Adrenal gland (tissue), 9 donors: ENCODE measurements at regions not wholly inside any gene's neighbourhood (a gene's known extent, or its start where the extent isn't known, plus 50 kb on each side); places are given as distances from the start of the nearest gene placed in this dataset.
A peak's percentile ranks its signal among the peaks of the same experiment; 100 is the strongest.

Experiments
- DNase-seq, 7 donors: peaks; one replicate each; pipeline ENCODE4 v3.0.0-alpha.2; 2019 to 2020
- H3K27ac ChIP-seq, 5 donors: fragments of 200-600 bp; sonication (generic) in 4 of 5; 1 replicate in 3 of 5; 2 replicates in 2 of 5; pipeline versions ENCODE4 v1.5.1 to v1.8.0; 2016 to 2020; ENCODE audit warnings: mild to moderate bottlenecking in 1 of 5
- H3K27me3 ChIP-seq: fragments of 200-600 bp; 2 replicates; pipeline ENCODE4 v1.8.0; 2021
- H3K36me3 ChIP-seq, 2 donors: fragments of 200-600 bp; replicated peaks in 1 of 2; 1 replicate in 1 of 2; 2 replicates in 1 of 2; pipeline versions ENCODE4 v1.5.1 to v1.8.0; 2018 to 2022
- H3K4me1 ChIP-seq, 2 donors: fragments of 200-600 bp; replicated peaks in 1 of 2; 1 replicate in 1 of 2; 2 replicates in 1 of 2; pipeline versions ENCODE4 v1.5.1 to v1.8.0; 2018 to 2021
- H3K4me3 ChIP-seq, 4 donors: fragments of 200-600 bp; sonication (generic) in 3 of 4; one replicate each; pipeline ENCODE4 v1.5.1; 2016 to 2018
- H3K9me3 ChIP-seq, 3 donors: fragments of 200-600 bp; sonication (generic) in 1 of 3; replicated peaks in 1 of 3; 1 replicate in 2 of 3; 2 replicates in 1 of 3; pipeline versions ENCODE4 v1.5.1 to v1.8.0; 2016 to 2021
- POLR2A ChIP-seq, 2 donors: fragments of 450-650 bp; IDR thresholded peaks; one replicate each; pipeline ENCODE4 v1.6.1; 2017; ENCODE audit warnings: antibody characterized with exemption in 2 of 2, mild to moderate bottlenecking in 2 of 2, moderate library complexity in 1 of 2
- WGBS, 4 donors: extraction: QIAGEN DNeasy Blood & Tissue Kit in 2 of 4; methylation state at CpG; one replicate each; pipeline versions ENCODE4 v1.1.5 to v1.1.7; 2013 to 2017; 5-methylcytosine and 5-hydroxymethylcytosine counted together
- intact Hi-C, 2 donors: fragments of 100-400 bp; cut with DNase I; formaldehyde crosslinking; loops; one replicate each; pipeline versions ENCODE4 v1.14.1 to v1.15.0; 2022 to 2023
- TF ChIP-seq, protein P1 (sequence below), 6 experiments: fragments of 450-650 bp in 4 of 6; fragments of 200-600 bp in 2 of 6; sonication (generic) in 1 of 6; IDR thresholded peaks; 1 replicate in 5 of 6; 2 replicates in 1 of 6; pipeline versions ENCODE4 v1.5.1 to v1.8.0; 2016 to 2021; ENCODE audit warnings: antibody characterized with exemption in 6 of 6, mild to moderate bottlenecking in 2 of 6, moderate library complexity in 1 of 6
- donor health status: healthy with polysubstance abuse.
- donor health status: Bipolar disorder and iron deficiency.
- donor health status: DM: yes; HTN: yes; CAD: no.
- donor health status: DM: no; HTN: no; CAD: no.
- donor health status: DM: no; HTN: no; CAD: no.

DNA sequence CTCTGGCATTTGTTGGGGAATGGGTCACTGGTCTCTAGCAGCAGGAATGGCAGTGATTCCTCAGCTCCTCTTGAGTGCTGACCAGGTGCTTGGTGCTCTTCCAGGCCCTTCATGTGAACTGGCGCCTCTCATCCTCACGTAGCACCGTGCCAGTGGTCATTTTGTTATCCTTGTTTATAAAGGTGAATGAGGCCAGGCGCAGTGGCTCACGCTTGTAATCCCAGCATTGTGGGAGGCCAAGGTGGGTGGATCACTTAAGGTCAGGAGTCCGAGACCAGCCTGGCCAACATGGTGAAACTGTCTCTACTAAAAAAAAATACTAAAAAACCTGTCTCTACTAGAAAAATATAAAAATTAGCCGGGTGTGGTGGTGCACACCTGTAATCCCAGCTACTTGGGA lies 301.3 kb downstream of the QKI start:
- H3K27ac ChIP-seq: no peak overlapping the region
- intact Hi-C loops: no loop called here
- no peaks in the 10 kb centered on the region for H3K9me3 ChIP-seq
- H3K4me3 ChIP-seq: no peak overlapping the region
- no peaks in the 10 kb centered on the region for H3K4me1 ChIP-seq
- no peak for DNase-seq
- no peaks in the 10 kb centered on the region for H3K27me3 ChIP-seq
- no peak for TF ChIP-seq POLR2A (IDR thresholded peaks at IDR 0.05)
- TF ChIP-seq, protein P1, sequence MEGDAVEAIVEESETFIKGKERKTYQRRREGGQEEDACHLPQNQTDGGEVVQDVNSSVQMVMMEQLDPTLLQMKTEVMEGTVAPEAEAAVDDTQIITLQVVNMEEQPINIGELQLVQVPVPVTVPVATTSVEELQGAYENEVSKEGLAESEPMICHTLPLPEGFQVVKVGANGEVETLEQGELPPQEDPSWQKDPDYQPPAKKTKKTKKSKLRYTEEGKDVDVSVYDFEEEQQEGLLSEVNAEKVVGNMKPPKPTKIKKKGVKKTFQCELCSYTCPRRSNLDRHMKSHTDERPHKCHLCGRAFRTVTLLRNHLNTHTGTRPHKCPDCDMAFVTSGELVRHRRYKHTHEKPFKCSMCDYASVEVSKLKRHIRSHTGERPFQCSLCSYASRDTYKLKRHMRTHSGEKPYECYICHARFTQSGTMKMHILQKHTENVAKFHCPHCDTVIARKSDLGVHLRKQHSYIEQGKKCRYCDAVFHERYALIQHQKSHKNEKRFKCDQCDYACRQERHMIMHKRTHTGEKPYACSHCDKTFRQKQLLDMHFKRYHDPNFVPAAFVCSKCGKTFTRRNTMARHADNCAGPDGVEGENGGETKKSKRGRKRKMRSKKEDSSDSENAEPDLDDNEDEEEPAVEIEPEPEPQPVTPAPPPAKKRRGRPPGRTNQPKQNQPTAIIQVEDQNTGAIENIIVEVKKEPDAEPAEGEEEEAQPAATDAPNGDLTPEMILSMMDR (IDR thresholded peaks at IDR 0.05): no peak
- WGBS, 4 donors: 91 to 94% (median 92%) methylated on average over 7 of the region's 7 CpGs
- H3K36me3 ChIP-seq: no peaks in the 10 kb centered on the region

DNA sequence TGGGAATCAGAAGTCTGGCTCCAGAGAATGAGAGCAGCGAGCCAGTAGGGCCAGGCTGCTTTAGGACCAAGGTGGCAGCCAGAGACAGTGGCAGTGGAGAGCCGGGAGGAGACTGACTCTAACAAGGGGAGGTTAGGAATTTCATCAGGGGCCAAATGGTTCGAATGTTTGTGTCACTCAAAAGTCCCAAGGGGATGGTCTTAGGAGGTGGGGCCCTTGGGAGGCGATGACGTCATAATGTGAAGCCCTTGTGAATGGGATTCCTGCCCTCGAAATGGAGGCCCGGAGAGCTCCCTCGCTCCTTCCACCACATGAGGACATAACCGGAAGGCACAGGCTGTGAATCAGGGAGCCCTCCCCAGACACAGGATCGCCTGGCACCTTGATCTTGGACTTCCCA lies 299.7 kb downstream of the QKI start:
- WGBS, 4 donors: 87 to 94% (median 91%) methylated on average over 4 to 10 of the region's 10 CpGs

DNA sequence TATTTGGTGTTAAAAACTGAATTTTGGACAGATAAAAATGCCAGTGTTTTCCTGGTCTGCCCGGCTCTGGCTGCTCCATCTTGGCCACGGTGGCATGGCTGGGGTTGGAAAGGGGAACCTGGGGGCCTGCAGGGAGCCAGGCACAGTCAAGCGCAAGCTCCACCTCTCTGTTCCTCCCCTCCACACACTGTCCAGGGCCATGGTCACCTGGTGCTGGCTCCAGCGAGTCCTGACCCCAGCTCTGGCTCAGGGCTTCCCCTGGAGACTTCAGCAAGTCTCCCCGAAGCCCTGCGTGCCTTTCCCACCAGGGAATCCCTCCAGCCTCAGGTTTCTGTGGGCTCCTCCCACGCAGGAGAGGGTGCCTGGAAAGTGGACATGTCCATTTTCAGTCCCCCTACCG lies 298.5 kb downstream of the QKI start:
- Histone ChIP-seq H3K4me3 (no peak overlapping the region), H3K36me3 (no peaks in the 10 kb centered on the region), H3K9me3 (no peaks in the 10 kb centered on the region), H3K27ac (peak overlapping the region in 2 of 5 donors; percentile 34 to 70), H3K4me1 (no peaks in the 10 kb centered on the region), H3K27me3 (no peaks in the 10 kb centered on the region)
- TF ChIP-seq, protein P1 (IDR thresholded peaks at IDR 0.05): no peak
- no peak for TF ChIP-seq POLR2A (IDR thresholded peaks at IDR 0.05)
- 64 to 83% (median 82%) methylated on average over 7 to 8 of the region's 8 CpGs for WGBS, 4 donors
- DNase-seq: peak in 1 of 7 donors; percentile 26
- intact Hi-C loops: no loop called here

More for the DNA sequence above, 299.7 kb downstream of the QKI start:
- intact Hi-C loops: no loop called here
- Histone ChIP-seq H3K27me3 (no peaks in the 10 kb centered on the region), H3K36me3 (no peaks in the 10 kb centered on the region), H3K9me3 (no peaks in the 10 kb centered on the region), H3K4me1 (no peaks in the 10 kb centered on the region), H3K4me3 (no peak overlapping the region), H3K27ac (no peak overlapping the region)
- no peak for DNase-seq
- no peak for TF ChIP-seq POLR2A (IDR thresholded peaks at IDR 0.05)
- TF ChIP-seq, protein P1 (IDR thresholded peaks at IDR 0.05): no peak

DNA sequence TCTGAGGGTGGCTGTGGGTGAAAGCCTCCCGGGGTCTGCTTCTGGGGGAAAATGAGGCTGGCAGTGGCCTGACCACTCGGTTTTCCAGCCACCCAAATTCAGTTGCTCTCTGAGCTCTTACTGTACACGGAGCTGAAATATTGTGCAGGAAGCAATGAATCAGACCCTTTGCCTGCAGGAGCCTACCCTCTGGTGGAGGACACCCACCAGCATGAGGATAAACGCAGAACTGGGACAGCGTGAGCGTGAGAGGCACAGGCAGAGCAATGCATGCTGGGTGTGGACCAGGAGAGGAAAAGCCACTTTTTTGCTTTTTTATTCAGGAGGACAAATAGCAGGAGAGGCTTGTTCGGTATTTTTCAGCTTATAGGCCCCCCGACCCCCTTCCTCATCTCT lies 298.0 kb downstream of the QKI start:
- Histone ChIP-seq H3K27me3 (no peaks in the 10 kb centered on the region), H3K4me1 (peaks cover 0 to 3% of the 10 kb centered on the region in 2 donors), H3K27ac (peak overlapping the region in 3 of 5 donors; percentile 26 to 70 (median 34)), H3K4me3 (no peak overlapping the region), H3K36me3 (no peaks in the 10 kb centered on the region), H3K9me3 (no peaks in the 10 kb centered on the region)
- intact Hi-C loops: no loop called here
- no peak for TF ChIP-seq POLR2A (IDR thresholded peaks at IDR 0.05)
- TF ChIP-seq, protein P1 (IDR thresholded peaks at IDR 0.05): no peak
- no peak for DNase-seq
- 73 to 82% (median 78%) methylated on average over 7 to 8 of the region's 8 CpGs for WGBS, 4 donors
